ENCODE measurements at regions not wholly inside any gene's neighbourhood (a gene's known extent, or its start where the extent isn't known, plus 50 kb on each side); places are given as distances from the start of the nearest gene placed in this dataset.

GRCh38 chr20:40446888-40447287 is 242.1 kb downstream of the MAFB start:
- TF ChIP-seq, protein P1, sequence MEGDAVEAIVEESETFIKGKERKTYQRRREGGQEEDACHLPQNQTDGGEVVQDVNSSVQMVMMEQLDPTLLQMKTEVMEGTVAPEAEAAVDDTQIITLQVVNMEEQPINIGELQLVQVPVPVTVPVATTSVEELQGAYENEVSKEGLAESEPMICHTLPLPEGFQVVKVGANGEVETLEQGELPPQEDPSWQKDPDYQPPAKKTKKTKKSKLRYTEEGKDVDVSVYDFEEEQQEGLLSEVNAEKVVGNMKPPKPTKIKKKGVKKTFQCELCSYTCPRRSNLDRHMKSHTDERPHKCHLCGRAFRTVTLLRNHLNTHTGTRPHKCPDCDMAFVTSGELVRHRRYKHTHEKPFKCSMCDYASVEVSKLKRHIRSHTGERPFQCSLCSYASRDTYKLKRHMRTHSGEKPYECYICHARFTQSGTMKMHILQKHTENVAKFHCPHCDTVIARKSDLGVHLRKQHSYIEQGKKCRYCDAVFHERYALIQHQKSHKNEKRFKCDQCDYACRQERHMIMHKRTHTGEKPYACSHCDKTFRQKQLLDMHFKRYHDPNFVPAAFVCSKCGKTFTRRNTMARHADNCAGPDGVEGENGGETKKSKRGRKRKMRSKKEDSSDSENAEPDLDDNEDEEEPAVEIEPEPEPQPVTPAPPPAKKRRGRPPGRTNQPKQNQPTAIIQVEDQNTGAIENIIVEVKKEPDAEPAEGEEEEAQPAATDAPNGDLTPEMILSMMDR (IDR thresholded peaks at IDR 0.05) = no peak
- TF ChIP-seq NR2C2 (CRISPR knock-in tag; IDR thresholded peaks at IDR 0.05) (no peak), MXD4 (CRISPR knock-in tag; IDR thresholded peaks at IDR 0.05; ENCODE audit: borderline replicate concordance) (no peak), ELF4 (CRISPR knock-in tag; IDR thresholded peaks at IDR 0.05; ENCODE audit: low read depth) (no peak), PRRX2 (CRISPR knock-in tag; IDR thresholded peaks at IDR 0.05) (no peak), IRF2 (CRISPR knock-in tag; IDR thresholded peaks at IDR 0.05; ENCODE audit: borderline replicate concordance, low read depth) (no peak), MLX (CRISPR knock-in tag; IDR thresholded peaks at IDR 0.05) (no peak), MYBL2 (CRISPR knock-in tag; IDR thresholded peaks at IDR 0.05) (no peak), SMAD3 (CRISPR knock-in tag; IDR thresholded peaks at IDR 0.05; ENCODE audit: borderline replicate concordance) (no peak), CDX4 (CRISPR knock-in tag; IDR thresholded peaks at IDR 0.05; ENCODE audit: borderline replicate concordance) (no peak)
- TF ChIP-seq, protein P2, sequence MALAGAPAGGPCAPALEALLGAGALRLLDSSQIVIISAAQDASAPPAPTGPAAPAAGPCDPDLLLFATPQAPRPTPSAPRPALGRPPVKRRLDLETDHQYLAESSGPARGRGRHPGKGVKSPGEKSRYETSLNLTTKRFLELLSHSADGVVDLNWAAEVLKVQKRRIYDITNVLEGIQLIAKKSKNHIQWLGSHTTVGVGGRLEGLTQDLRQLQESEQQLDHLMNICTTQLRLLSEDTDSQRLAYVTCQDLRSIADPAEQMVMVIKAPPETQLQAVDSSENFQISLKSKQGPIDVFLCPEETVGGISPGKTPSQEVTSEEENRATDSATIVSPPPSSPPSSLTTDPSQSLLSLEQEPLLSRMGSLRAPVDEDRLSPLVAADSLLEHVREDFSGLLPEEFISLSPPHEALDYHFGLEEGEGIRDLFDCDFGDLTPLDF (CRISPR knock-in tag; IDR thresholded peaks at IDR 0.05) = no peak

Measured in WTC11 (cell line).